ENCODE measurements at regions not wholly inside any gene's neighbourhood (a gene's known extent, or its start where the extent isn't known, plus 50 kb on each side); places are given as distances from the start of the nearest gene placed in this dataset.
"Not testable (repeated sequence)": the region's sequence is repeated elsewhere in the genome, so short reads cannot be mapped to it uniquely, and the experiment has no call there.

DNA sequence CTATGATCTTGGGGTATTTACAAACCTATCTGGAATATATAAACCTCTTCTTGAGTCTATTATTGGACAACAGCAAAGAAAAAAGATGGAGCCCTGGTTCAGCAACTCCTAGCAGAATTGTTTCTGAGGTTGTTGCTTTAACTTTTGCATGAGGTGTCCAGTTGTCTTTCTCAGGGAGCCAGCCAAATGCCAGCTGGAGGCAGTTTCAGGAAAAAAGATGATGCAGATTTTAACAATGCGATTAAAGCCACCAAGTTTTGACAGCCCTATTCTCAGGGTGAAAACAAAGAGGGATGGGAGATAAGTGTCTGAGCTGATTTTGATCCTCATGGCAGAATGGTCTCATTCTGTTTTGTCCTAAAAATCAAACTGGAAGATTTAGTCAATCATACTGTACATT, 181.6 kb upstream of the RASGRP1 start:
- DNase-seq = no peak

DNA sequence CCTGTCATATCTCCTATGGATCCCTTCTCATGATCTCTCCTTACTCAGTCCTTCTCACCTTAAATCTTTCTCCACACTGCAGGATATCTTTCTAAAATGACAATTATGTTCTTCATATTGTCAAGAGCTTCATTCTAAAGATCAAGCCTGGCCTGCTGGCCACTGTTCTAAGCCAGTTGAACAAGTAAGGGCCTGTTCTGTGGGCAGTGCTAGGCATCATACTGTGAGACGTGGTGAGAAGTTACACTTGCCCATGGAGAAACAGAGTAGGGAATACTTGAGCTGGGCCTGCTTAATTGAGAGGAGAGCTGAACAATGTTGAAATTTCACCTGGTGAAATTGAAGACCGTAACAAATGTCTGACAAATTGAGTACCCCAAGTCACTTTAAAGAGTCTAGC, 184.1 kb upstream of the RASGRP1 start:
- no peak for DNase-seq

DNA sequence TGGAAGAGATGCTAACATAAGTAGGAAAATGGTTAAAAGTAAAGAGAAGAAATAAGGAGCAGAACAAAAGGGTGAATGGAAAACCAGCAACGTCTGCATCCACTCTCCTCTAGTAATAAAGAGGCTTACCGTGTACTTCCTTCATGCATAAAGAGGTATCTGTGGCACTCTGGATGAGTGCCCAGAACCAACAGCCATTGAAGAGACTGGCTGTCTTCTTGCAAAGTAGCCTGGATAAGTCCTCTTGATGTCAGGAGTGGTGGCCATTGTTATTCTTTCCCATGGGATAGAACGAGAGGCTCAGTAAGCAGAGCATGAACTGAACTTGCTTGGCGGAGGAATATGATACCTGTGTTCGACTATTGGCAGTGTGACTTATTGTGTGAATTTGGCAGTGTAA, 186.2 kb upstream of the RASGRP1 start:
- DNase-seq = no peak

DNA sequence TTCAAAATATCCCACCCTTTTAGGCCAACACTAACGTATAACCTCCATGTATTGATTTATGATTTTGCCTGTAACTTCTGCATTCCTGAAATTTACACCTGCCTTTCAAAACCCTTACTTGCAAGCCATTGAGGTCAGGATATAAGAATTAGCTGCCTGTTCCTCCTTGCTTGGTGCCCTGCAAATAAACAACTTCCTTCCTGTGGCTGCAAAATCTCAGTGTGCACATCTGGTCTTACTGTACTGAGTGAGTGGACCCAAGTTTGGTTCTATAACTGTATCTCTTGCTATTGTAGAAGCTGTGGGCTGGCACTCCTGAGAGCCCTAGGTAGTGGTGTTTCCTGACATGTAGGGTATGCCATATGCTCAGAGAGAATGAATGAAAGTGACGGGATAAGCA, 191.1 kb upstream of the RASGRP1 start:
- DNase-seq = no peak

DNA sequence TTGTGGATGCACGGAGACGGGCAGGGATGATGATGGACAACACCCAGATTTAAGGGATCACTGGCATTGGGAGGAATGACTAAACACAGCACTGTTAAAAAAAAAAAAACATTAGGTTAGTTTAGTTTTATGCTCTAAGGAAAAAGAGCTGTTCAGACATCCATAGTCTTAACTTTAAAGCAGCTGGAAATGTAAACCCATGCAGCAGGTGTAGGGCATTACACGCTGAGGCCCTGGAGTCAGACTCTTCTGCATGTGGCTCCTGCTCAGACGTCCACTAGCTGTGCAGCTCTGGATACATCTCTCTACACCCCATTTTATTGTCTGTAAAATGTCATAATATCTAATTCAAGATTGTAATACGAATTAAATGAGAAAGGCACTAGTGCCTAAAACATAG, 191.8 kb upstream of the RASGRP1 start:
- DNase-seq = no peak

DNA sequence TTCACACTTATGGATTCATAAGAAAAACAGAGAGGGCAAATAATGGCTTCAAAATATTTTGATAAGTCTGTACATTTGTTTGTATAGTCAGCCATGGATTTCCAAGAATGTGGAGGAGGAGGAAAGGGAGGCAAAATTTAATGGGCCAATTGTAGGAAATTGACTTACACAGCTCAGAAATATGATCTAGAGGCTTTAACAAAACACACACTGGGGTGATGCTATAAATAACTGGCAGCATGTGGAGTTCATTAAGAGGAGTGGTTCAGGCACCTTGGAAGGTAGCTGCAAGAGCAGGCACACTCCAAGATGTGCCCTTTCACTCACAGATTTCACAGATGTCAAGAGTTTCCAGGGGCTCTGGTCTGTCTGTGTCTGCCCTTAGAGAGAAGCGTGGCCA, 193.4 kb upstream of the RASGRP1 start:
- no peak for DNase-seq

DNA sequence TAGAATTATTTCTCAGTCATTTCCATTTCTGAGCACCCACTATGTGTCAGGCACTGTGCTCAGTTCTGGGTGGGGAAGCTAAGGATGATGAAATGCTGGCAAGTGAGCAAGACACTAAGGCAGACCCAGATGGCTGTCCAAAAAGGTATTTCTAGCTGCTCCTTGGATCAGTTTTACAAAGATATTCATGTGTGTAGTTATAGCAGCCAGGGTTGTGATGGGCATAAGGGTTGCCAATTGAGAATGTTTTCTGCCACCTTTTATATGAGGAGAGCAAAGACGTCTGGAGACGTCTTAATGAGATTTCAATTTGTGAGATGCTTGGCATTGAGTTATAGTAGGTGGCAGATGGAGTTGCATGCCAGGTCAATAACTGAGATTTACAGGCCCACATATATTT, 197.1 kb upstream of the RASGRP1 start:
- DNase-seq = no peak

DNA sequence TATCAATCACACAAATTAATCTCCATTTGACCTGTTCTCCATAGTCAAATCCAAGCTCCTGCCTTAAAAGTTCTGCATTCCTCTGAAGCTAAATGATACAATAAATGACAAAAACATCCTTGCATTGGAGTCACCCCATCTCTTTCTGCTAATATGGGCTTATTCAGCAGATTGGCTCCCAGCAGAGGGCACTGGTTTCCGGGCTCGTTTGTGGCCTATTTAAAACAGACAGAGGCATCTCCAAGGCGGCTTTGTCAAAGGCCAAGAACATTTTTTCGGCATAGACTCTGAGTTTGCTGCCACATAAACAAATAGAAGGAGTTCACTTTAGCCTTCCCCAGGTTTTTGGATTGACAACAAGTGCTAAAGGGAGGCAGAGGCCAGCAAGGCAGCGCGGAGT, 204.4 kb upstream of the RASGRP1 start:
- no peak for DNase-seq

DNA sequence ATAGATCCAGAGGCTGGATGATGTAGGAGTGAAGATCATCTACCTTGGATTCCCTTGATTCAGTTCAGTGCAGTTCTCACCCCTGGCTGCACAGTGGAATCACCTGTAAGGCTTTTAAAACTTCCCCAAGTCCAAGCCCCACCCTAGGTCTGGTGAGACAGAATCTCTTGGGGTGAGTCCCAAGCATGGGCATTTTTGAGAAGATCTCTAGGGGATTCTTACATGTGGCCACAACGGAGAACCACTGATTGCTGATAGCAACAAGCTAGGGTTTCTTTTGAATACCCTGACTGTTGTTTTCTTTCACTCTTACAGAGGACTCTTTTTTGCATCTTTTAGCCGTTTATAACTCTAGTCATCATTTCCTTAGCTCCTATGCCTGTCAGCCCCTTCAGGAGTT, 204.9 kb upstream of the RASGRP1 start:
- DNase-seq = no peak

DNA sequence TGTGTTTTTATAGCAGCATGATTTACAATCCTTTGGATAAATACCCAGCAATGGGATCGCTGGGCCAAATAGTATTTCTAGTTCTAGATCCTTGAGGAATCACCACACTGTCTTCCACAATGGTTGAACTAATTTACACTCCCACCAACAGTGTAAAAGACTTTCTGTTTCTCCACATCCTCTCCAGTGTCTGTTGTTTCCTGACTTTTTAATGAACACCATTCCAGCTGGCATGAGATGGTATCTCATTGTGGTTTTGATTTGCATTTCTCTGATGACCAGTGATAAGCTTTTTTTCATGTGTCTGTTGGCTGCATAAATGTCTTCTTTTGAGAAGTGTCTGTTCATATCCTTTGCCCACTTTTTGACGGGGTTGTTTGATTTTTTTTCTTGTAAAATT, 209.5 kb upstream of the RASGRP1 start:
- DNase-seq = not testable (repeated sequence)

DNA sequence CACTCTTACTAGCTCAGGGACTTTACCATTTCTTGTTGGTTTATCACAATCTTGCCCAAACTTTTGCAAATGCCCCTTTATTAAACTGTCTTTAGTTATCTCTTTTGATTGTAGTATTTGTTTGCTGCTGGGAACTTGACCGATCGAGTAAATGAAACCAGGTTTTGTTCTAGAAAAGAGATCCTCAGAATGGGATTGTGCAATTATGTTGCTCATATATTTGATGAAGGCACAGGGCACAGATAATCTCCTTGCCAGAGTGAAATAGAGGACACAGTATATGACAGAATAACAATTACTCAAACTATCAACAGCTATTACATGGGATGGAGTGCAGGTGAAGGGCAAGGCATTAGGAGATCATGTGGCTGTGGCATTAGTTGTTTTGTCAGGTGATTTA, 216.6 kb upstream of the RASGRP1 start:
- DNase-seq = no peak

DNA sequence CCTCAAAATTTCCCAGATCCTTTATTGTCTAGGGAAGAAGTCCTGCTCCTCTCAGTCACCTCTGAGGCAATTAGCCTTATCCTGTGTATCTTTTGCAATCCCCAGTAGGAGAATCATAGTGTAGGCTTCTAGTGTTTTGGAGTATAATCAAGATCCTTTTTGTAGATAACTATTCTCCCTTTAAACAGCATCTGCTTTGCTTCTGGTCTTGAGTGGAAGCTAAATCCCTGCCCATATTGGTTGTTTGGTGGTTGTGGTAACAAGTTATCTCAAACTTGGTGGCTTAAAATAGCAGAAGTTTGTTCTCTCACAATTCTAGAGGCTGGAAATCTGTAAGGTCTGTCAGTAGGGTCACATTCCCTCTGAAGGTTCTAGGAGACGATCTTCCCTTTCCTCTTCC, 217.5 kb upstream of the RASGRP1 start:
- no peak for DNase-seq

DNA sequence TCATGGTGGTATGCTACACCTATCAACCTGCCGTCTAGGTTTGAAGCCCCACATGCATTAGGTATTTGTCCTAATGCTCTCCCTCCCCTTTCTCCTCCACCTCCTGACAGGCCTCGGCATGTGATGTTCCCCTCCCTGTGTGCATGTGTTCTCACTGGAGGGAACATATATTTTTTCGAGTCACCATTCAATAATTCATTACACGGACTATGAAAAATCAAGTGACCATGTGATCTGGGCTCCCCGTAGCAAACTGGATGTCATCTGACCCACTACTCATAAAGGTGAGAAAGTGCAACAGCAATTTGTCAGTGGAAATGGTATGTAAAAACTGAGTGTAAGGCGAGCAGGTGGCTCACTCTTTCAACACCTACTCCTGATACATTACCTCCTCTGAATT, 224.3 kb upstream of the RASGRP1 start:
- DNase-seq = no peak

DNA sequence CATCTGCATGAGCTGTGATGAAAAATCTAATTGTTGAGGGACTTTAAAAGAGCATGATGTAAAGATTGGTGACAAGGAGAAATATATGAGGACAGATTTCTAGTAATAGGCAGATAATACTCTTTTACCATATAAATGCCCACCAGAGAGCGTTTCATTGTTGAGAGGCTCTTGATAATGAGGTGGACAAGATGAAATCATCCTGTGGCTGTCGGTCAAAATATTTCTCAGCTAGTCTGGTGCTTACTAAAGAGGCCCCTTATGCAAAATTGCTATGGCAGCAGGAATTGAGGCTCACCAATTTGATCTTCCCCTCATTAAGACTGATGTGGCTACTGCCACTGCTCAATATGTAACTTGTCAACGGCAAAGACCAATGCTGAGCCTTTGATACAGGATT, 225.0 kb upstream of the RASGRP1 start:
- DNase-seq = no peak

DNA sequence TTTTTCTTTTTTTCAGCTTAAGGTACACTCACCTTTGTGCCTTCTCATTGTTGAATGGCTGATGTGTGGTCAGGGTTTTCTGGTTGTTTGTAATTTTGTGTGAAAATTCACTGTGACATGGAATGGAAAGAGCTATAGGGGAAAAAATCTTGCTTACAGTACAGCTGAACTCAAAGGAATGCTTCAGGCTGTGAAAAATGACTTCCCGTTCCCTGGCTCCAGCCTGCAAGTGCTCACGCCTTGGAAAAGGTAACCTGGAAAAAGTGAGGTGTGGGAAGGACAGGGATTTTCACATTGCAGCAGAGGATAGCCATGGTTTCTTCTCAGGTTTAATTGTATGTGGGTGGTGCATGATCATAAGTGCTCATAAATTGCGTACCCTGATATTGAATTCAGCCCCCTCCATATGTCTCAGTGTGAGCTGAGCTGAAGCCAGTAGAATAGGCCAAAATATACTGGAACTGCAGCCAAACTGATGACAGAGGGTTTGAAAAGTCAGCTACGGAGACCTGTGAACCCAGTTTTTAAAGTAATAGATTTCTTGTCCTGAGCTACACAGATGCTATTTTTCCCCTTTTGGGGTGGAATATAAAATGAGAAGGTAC, 228.7 kb upstream of the RASGRP1 start:
- DNase-seq = no peak

DNA sequence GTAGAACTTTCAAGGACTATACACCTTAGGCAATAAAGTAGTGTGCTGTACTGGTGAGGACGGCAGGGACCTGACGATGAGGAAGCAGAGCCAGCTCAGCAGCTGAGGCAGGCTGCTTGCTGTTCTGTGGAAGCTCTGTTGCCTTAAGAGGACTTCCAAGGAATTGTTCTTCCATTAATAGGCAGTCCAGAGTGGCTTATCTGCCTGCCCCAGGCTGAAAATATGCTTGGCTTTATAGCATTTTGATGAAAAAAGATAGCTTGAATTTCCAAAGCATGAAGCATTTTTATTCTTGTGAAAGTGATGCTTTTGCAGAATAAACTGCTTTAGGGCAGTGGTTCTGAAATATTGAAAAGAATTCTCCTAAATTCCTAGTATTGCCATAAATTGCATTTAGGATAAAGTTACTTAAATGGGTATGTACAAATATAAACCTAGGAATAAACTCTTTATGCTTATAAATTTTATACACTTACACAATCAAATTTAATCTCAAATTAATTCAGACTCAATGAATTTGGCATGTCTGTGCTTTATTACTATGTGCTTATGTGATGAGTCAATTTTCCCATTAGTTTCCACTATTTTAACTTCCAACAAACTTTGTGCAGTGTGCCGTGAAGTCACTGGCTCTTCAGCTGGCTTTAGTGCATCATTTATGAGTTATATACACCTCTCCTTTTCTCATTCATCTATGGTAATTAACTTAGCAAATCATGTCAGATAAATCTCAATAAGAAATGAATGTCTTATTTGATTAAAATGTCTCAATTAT, 231.0 kb upstream of the RASGRP1 start:
- no peak for DNase-seq

DNA sequence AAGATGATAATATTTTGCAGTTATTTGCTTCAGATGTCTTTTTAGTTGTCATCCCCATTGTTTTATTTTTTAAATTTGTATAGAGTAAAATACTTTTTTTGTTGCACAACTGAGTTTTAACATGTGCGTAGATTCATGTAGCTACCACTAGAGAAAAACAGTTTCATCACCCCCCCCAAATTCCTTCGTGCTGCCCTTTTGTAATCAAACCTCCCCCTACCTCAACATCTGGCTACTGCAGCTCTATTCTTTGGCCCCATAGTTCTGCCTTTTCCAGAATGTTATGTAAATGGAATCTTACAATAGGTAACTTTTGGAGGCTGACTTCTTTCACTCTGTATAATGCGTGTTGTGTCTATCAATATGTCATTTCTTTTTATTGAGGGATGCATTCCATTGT, 232.0 kb upstream of the RASGRP1 start:
- DNase-seq = no peak

DNA sequence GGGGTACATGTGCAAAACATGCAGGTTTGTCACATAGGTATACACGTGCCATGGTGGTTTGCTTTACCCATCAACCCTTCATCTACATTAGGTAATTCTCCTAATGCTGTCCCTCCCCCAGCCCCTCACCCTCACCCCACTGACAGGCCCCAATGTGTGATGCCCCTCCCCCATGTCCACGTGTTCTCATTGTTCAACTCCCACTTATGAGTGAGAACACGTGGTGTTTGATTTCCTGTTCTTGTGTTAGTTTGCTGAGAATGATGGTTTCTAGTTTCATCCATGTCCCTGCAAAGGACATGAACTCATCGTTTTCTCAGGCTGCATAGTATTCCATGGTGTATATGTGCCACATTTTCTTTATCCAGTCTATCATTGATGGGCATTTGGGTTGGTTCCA, 232.9 kb upstream of the RASGRP1 start:
- not testable (repeated sequence) for DNase-seq

DNA sequence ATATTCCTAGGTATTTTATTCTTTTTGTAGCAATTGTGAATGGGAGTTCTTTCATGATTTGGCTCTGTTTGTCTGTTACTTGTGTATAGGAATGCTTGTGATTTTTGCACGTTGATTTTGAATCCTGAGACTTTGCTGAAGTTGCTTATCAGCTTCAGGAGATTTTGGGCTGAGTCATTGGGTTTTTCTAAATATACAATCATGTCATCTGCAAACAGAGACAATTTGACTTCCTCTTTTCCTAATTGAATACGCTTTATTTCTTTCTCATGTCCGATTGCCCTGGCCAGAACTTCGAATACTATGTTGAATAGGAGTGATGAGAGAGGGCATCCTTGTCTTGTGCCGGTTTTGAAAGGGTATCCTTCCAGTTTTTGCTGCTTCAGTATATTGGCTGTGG, 234.6 kb upstream of the RASGRP1 start:
- DNase-seq = not testable (repeated sequence)

DNA sequence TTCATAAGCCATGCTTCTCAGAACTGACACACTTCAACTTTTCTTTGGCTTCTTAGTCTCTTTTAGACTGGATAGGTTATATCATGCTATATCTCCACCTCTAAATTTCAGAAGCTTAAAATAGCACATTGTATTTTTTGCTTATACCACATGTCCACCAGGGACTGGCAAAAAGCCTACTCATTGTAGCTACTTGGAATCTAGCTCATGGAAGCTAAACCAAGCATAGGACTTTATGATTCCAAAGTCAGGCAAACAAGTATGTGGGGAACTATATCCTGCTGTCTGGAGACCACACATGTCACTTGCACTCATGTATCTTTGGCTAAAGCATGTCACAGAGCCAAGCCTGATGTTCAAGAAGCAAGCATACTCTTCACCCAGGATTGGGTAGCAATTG, 245.0 kb upstream of the RASGRP1 start:
- no peak for DNase-seq

DNA sequence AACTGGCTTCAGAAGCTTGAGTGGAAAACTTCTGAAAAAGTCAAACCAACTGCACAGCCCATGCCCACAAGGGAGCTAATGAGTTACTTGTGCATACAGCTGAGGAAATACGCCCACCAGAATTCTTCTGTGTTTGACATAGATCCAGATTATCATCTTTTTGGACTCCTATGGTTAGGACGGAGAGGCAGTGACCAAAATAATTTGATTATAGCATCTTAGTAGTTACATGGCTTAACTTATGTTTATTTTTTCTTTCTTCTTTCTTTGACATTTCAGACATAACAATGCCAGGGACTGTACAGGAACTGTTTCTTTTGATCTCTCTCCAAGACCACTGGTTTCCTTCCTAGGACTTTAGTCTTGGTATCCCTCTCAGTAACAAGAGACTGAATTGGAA, 246.1 kb upstream of the RASGRP1 start:
- no peak for DNase-seq

DNA sequence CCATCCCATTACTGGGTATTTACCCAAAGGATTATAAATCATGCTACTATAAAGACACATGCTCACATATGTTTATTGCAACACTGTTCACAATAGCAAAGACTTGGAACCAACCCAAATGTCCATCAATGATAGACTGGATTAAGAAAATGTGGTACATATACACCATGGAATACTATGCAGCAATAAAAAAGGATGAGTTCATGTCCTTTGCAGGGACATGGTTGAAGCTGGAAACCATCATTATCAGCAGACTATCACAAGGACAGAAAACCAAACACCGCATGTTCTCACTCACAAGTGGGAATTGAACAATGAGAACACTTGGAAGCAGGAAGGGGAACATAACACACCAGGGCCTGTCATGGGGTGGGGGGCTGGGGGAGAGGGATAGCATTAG, 249.6 kb upstream of the RASGRP1 start:
- not testable (repeated sequence) for DNase-seq

DNA sequence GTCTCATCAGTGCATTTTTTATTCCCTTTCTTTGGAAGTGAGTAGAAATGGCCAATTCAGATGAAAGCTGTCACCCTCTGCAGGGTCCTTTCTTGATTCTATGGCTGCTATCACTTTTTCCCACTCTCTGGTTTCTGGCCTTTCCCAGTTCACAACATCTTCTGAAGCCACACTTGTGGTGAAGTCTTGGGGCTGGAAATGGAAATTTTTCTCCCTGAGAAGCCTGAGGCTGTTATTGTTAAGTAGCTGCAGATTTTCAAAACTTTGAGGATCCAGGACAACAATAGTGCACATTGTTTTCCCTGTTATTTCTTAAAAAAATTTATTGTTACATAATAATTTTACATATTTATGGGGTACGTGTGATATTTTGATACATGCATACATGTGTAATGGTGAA, 250.3 kb upstream of the RASGRP1 start:
- DNase-seq = no peak

DNA sequence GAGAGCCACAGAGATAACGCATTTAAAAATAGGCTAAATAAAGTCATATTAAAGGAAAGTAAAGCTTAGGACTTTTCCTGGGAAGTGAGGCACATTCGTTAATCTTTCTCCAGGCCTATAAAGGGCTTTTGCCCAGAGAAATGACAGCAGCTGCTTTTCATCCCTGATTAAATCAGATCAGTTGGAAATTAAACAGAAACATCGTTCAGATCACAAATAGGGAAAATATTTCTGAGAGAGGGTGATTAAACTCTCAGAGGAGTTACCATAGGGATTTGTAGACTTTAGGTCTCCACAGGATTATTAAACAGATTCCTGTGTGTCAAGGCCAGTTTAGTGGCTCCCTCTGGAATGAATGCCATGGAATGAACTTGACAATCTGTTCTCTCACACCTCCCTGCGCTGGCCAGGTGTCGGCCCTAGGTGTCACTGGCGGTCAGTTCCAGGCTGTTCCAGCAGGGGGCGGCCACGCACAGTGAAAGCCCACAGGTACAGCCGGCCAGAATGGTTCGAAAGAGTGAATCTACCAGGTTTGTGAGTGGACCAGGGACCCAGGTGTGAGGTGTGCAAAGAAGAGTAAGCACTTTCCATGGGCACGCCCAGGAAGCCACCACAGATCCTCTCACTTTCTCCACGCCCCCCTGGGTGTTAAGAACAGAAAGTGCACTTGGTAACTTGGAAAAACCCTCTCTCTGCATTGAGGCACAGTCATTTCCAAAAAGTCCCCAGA, 253.0 kb upstream of the RASGRP1 start:
- peak; percentile 36 for DNase-seq

Data from inflammatory macrophage treated with lipopolysaccharide for 4 hours (primary cell).